Activated naive CD8-positive, alpha-beta T cell (primary cell): ENCODE measurements at regions not wholly inside any gene's neighbourhood (a gene's known extent, or its start where the extent isn't known, plus 50 kb on each side); places are given as distances from the start of the nearest gene placed in this dataset.
A peak's percentile ranks its signal among the peaks of the same experiment; 100 is the strongest.

Source experiments
- H3K27ac Mint-ChIP-seq: one replicate; pipeline ENCODE4 v1.8.0; 2021; ENCODE audit warnings: mixed read lengths
- H3K27me3 Mint-ChIP-seq: one replicate; pipeline ENCODE4 v1.8.0; 2021; ENCODE audit warnings: mixed read lengths
- H3K36me3 Mint-ChIP-seq: one replicate; pipeline ENCODE4 v1.8.0; 2021; ENCODE audit warnings: mixed read lengths
- H3K4me1 Mint-ChIP-seq: one replicate; pipeline ENCODE4 v1.8.0; 2021; ENCODE audit warnings: low read depth, mixed read lengths
- H3K4me3 Mint-ChIP-seq: one replicate; pipeline ENCODE4 v1.8.0; 2021; ENCODE audit warnings: mild to moderate bottlenecking, mixed read lengths
- H3K9me3 Mint-ChIP-seq: one replicate; pipeline ENCODE4 v1.8.0; 2021; ENCODE audit warnings: low read depth, mixed read lengths

- peaks cover 4% of the 10 kb centered on the region for H3K36me3 Mint-ChIP-seq
- peaks cover 61% of the 10 kb centered on the region for H3K4me1 Mint-ChIP-seq
- no peaks in the 10 kb centered on the region for H3K27me3 Mint-ChIP-seq
- H3K9me3 Mint-ChIP-seq: peaks cover 3% of the 10 kb centered on the region
- H3K27ac Mint-ChIP-seq: no peak overlapping the region
- no peak overlapping the region for H3K4me3 Mint-ChIP-seq
These were observed 374.0 kb downstream of the SV2B start for GRCh38 chr15:91473894-91474545.

DNA sequence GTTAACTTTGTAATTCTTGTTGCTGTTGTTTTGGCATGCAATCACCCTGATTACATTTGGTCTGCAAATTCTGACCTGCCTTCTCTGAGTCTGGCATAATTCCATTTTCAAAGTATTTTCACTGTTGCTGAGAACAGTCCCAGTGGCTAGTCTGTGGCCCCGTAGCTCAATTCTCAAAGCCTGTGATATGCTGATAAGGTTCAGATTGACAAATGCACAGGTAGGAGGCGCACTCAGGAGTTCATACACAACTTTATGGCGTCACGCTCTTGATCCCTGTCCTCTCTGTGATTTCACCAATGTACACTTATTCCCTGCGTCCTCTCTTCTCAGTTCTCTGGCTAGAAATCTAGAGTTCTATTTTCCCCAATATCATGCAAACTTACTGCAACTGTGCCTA, 376.6 kb upstream of the SLCO3A1 start:
- Mint-ChIP-seq H3K9me3 (peaks cover 3% of the 10 kb centered on the region), H3K27me3 (no peaks in the 10 kb centered on the region), H3K4me3 (no peak overlapping the region), H3K27ac (no peak overlapping the region), H3K36me3 (peaks cover 11% of the 10 kb centered on the region), H3K4me1 (peaks cover 58% of the 10 kb centered on the region)

GRCh38 chr15:91478717-91479191, 374.8 kb upstream of the SLCO3A1 start:
- Mint-ChIP-seq H3K27me3 (no peaks in the 10 kb centered on the region), H3K4me3 (no peak overlapping the region), H3K36me3 (peaks cover 16% of the 10 kb centered on the region), H3K9me3 (no peaks in the 10 kb centered on the region), H3K27ac (no peak overlapping the region), H3K4me1 (peaks cover 61% of the 10 kb centered on the region)

DNA sequence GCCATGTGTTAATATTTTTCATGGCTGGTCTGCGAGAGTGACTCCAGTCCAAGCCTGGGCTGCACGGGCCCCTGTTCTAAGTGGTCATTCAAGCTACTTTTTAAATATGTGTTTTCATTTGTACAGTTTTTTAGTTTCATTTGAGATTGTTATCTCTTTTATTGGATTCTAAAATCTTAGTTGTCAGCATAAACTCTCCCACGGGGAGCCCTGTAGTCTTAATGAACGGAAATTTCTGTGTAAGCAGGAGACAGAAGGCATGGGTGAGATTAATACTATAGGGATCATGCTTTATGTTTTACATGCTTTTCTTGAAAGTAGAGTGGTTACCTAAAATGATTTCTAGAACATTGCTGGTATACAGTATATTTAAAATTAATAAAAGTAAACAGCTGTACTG, 373.1 kb upstream of the SLCO3A1 start:
- H3K4me3 Mint-ChIP-seq: no peak overlapping the region
- H3K27me3 Mint-ChIP-seq: no peaks in the 10 kb centered on the region
- peaks cover 68% of the 10 kb centered on the region for H3K4me1 Mint-ChIP-seq
- H3K36me3 Mint-ChIP-seq: peaks cover 22% of the 10 kb centered on the region
- no peaks in the 10 kb centered on the region for H3K9me3 Mint-ChIP-seq
- H3K27ac Mint-ChIP-seq: no peak overlapping the region

DNA sequence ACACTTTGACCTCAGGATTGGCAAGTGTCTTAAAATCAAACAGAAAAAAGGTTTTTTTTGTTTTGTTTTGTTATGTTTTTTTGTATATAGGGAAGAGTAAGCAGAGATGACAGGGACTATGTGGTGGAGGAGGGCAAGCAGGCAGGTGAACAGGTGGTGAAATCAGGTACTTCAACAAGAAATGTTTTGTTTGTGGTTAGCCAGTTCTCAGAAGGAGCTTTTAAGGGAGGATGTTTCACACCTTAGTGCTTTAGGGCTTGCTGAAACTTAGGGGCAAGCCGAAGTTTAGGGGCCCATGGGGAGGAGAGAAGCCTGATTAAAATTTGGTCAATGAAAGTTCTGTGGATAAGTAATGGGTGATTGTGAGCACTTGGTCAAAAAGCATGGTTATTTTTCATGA, 370.7 kb upstream of the SLCO3A1 start:
- H3K4me1 Mint-ChIP-seq: peaks cover 72% of the 10 kb centered on the region

GRCh38 chr15:91484141-91484540, 369.4 kb upstream of the SLCO3A1 start:
- H3K4me1 Mint-ChIP-seq: peaks cover 62% of the 10 kb centered on the region
- no peak overlapping the region for H3K27ac Mint-ChIP-seq
- no peak overlapping the region for H3K4me3 Mint-ChIP-seq
- no peaks in the 10 kb centered on the region for H3K27me3 Mint-ChIP-seq
- peaks cover 24% of the 10 kb centered on the region for H3K36me3 Mint-ChIP-seq
- H3K9me3 Mint-ChIP-seq: no peaks in the 10 kb centered on the region

More for the DNA sequence above, 370.7 kb upstream of the SLCO3A1 start:
- H3K27me3 Mint-ChIP-seq: no peaks in the 10 kb centered on the region
- peaks cover 24% of the 10 kb centered on the region for H3K36me3 Mint-ChIP-seq
- no peaks in the 10 kb centered on the region for H3K9me3 Mint-ChIP-seq
- peak overlapping the region; percentile 57 for H3K4me3 Mint-ChIP-seq
- H3K27ac Mint-ChIP-seq: peak overlapping the region; percentile 74

DNA sequence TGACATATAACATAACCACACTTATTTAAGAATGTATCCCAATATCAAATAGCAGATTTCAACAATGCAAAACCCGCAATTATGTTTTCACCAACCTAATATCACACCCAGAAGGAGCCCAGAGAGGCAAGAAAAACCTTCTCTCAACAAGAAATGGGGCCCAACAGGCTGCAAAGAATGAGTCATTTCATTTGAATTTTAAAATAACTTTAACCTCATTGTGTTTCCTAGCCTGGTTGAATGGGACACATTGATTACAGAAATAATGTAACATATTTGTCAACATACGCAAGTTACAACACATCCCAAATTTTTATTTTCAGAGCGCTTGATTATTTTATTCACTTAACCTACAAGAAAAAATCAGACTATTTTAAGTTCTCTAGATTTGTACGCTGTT, 365.1 kb upstream of the SLCO3A1 start:
- Mint-ChIP-seq H3K27me3 (no peaks in the 10 kb centered on the region), H3K4me1 (peaks cover 25% of the 10 kb centered on the region), H3K9me3 (no peaks in the 10 kb centered on the region), H3K27ac (no peak overlapping the region), H3K4me3 (no peak overlapping the region), H3K36me3 (peaks cover 14% of the 10 kb centered on the region)

DNA sequence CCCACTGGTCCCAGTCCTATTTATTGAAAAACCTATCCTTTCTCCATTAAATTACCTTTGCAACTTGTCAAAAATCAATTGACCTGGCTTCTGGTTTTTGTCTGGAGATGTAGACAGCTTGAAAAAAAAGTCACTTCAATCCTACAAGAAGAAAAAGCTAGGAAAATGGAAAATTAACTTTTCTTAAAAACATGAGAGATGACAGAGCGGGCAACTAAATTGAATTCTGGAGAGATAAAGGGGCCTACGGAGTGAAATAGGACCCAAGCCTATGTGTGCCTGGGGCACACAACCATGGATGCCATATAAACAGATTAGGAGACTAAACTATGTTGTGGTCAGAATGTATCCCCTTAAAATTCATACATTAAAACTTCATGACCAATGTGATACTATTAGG, 363.3 kb upstream of the SLCO3A1 start:
- Mint-ChIP-seq H3K4me1 (peaks cover 7% of the 10 kb centered on the region), H3K36me3 (peaks cover 5% of the 10 kb centered on the region), H3K4me3 (no peak overlapping the region), H3K9me3 (no peaks in the 10 kb centered on the region), H3K27ac (no peak overlapping the region), H3K27me3 (no peaks in the 10 kb centered on the region)

GRCh38 chr15:91491101-91491950, 362.2 kb upstream of the SLCO3A1 start:
- Mint-ChIP-seq H3K4me3 (no peak overlapping the region), H3K27me3 (no peaks in the 10 kb centered on the region), H3K27ac (no peak overlapping the region)

GRCh38 chr15:91496754-91497691, 356.5 kb upstream of the SLCO3A1 start:
- Mint-ChIP-seq H3K27me3 (no peaks in the 10 kb centered on the region), H3K4me1 (peaks cover 7% of the 10 kb centered on the region), H3K9me3 (no peaks in the 10 kb centered on the region), H3K27ac (no peak overlapping the region), H3K4me3 (no peak overlapping the region), H3K36me3 (peaks cover 2% of the 10 kb centered on the region)

More at GRCh38 chr15:91491101-91491950, 362.2 kb upstream of the SLCO3A1 start:
- Mint-ChIP-seq H3K9me3 (no peaks in the 10 kb centered on the region), H3K4me1 (peaks cover 3% of the 10 kb centered on the region), H3K36me3 (peaks cover 4% of the 10 kb centered on the region)

- H3K27me3 Mint-ChIP-seq: no peaks in the 10 kb centered on the region
- H3K4me1 Mint-ChIP-seq: peaks cover 7% of the 10 kb centered on the region
- H3K4me3 Mint-ChIP-seq: no peak overlapping the region
- no peak overlapping the region for H3K27ac Mint-ChIP-seq
- H3K9me3 Mint-ChIP-seq: no peaks in the 10 kb centered on the region
- no peaks in the 10 kb centered on the region for H3K36me3 Mint-ChIP-seq
These were observed 355.3 kb upstream of the SLCO3A1 start for GRCh38 chr15:91498046-91498748.

DNA sequence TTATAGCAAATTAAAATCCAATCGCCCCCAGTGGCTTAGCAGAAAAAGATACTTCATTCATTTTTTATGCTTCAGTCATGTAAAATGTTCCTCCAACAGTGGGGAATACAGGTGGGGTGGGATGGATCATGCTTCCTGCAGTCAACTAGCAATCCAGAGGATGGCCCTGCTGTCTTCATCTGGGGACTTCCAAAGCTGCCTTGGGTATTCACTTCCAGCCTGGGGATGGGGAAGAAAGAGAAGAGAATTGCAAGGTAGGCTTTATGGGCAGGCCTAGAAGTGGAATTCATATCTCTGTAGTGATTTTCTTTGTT, 354.8 kb upstream of the SLCO3A1 start:
- no peaks in the 10 kb centered on the region for H3K9me3 Mint-ChIP-seq
- peaks cover 7% of the 10 kb centered on the region for H3K4me1 Mint-ChIP-seq
- H3K27ac Mint-ChIP-seq: no peak overlapping the region
- no peaks in the 10 kb centered on the region for H3K36me3 Mint-ChIP-seq
- no peak overlapping the region for H3K4me3 Mint-ChIP-seq
- H3K27me3 Mint-ChIP-seq: no peaks in the 10 kb centered on the region

DNA sequence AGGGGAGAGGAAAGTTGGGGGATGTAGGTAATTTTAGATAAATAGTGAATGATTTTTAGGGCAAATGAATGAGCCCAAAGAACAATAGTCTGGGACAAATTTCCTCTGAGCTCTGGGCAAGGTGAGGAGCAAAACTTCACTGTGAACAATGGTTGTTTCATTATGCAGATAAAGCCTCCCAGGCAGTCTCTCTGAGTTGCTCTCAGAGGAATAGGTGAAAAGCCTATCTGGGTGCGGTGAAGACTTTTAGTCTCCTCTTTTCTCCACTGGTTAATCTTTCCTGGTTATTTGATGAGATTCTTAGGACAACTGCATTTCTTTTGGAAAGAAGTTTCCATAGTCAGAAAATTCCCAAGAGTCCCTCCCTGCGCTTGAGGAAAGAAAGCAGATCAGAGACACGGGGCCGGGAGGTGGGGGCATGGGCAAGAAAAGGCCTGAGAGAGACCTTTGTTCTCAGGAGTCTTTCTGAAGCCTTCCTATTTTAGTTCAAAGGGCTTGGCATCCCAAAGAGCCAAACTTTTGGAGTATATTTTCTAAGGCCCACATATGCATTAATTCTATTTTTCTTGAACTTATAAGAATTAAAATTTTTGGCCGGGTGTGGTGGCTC, 353.6 kb upstream of the SLCO3A1 start:
- no peaks in the 10 kb centered on the region for H3K36me3 Mint-ChIP-seq
- H3K9me3 Mint-ChIP-seq: no peaks in the 10 kb centered on the region
- no peak overlapping the region for H3K27ac Mint-ChIP-seq
- peaks cover 7% of the 10 kb centered on the region for H3K4me1 Mint-ChIP-seq
- H3K4me3 Mint-ChIP-seq: no peak overlapping the region
- no peaks in the 10 kb centered on the region for H3K27me3 Mint-ChIP-seq

- no peaks in the 10 kb centered on the region for H3K36me3 Mint-ChIP-seq
- no peaks in the 10 kb centered on the region for H3K9me3 Mint-ChIP-seq
- no peaks in the 10 kb centered on the region for H3K4me1 Mint-ChIP-seq
- no peak overlapping the region for H3K27ac Mint-ChIP-seq
- no peak overlapping the region for H3K4me3 Mint-ChIP-seq
- no peaks in the 10 kb centered on the region for H3K27me3 Mint-ChIP-seq
These were observed 344.9 kb upstream of the SLCO3A1 start for GRCh38 chr15:91508633-91509032.
